ENCODE measurements at regions not wholly inside any gene's neighbourhood (a gene's known extent, or its start where the extent isn't known, plus 50 kb on each side); places are given as distances from the start of the nearest gene placed in this dataset.

- H3K4me3 Mint-ChIP-seq = no peak overlapping the region
- H3K36me3 Mint-ChIP-seq (ENCODE audit: low read depth) = no peaks in the 10 kb centered on the region
- no peaks in the 10 kb centered on the region for H3K4me1 Mint-ChIP-seq
- intact Hi-C loops (cut with micrococcal nuclease) = no loop called here
- peaks cover 5% of the 10 kb centered on the region for H3K9me3 Mint-ChIP-seq
- ChIA-PET POLR2A (no interaction called here), CTCF (no interaction called here)
- H3K27me3 Mint-ChIP-seq = no peaks in the 10 kb centered on the region
- H3K27ac Mint-ChIP-seq = no peak overlapping the region
- ATAC-seq (ENCODE audit: low read depth) (no peak), DNase-seq (no peak)
- TF ChIP-seq, protein P1, sequence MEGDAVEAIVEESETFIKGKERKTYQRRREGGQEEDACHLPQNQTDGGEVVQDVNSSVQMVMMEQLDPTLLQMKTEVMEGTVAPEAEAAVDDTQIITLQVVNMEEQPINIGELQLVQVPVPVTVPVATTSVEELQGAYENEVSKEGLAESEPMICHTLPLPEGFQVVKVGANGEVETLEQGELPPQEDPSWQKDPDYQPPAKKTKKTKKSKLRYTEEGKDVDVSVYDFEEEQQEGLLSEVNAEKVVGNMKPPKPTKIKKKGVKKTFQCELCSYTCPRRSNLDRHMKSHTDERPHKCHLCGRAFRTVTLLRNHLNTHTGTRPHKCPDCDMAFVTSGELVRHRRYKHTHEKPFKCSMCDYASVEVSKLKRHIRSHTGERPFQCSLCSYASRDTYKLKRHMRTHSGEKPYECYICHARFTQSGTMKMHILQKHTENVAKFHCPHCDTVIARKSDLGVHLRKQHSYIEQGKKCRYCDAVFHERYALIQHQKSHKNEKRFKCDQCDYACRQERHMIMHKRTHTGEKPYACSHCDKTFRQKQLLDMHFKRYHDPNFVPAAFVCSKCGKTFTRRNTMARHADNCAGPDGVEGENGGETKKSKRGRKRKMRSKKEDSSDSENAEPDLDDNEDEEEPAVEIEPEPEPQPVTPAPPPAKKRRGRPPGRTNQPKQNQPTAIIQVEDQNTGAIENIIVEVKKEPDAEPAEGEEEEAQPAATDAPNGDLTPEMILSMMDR (IDR thresholded peaks at IDR 0.05) = no peak
Measured at GRCh38 chr4:36779601-36780000, 464.9 kb upstream of the NWD2 start.

GRCh38 chr4:36785973-36786372, 458.6 kb upstream of the NWD2 start:
- intact Hi-C loops (cut with micrococcal nuclease) = no loop called here
- TF ChIP-seq, protein P1 (IDR thresholded peaks at IDR 0.05) = no peak
- CTCF ChIA-PET = no interaction called here
- Mint-ChIP-seq H3K27ac (no peak overlapping the region), H3K9me3 (no peaks in the 10 kb centered on the region), H3K36me3 (ENCODE audit: low read depth) (no peaks in the 10 kb centered on the region), H3K4me3 (no peak overlapping the region), H3K27me3 (no peaks in the 10 kb centered on the region), H3K4me1 (no peaks in the 10 kb centered on the region)
- ATAC-seq (ENCODE audit: low read depth) (no peak), DNase-seq (no peak)
- POLR2A ChIA-PET = no interaction called here

DNA sequence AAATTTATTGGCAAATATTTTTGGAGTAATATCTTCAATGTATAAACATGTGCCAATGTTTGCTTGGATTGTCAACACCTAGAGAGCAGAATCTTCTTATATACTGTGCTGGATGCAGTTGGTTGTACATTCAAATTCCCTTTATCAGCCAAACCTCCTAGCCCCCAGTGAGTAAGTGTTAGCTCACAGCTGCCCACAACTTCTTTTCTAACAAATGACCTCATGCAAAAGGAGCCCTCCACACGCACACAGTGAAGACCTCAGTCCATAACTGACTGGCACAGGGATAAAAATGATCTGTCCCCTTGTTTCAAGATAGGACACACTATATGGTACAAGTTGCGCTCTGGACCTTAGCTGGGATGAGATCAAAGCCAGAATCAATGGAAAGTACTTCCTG, 458.0 kb upstream of the NWD2 start:
- Mint-ChIP-seq H3K36me3 (ENCODE audit: low read depth) (no peaks in the 10 kb centered on the region), H3K9me3 (no peaks in the 10 kb centered on the region), H3K4me1 (no peaks in the 10 kb centered on the region), H3K27me3 (no peaks in the 10 kb centered on the region), H3K4me3 (no peak overlapping the region), H3K27ac (no peak overlapping the region)
- TF ChIP-seq, protein P1 (IDR thresholded peaks at IDR 0.05) = no peak
- intact Hi-C loops (cut with micrococcal nuclease) = no loop called here
- CTCF ChIA-PET = no interaction called here
- POLR2A ChIA-PET = no interaction called here
- DNase-seq (no peak), ATAC-seq (ENCODE audit: low read depth) (no peak)

DNA sequence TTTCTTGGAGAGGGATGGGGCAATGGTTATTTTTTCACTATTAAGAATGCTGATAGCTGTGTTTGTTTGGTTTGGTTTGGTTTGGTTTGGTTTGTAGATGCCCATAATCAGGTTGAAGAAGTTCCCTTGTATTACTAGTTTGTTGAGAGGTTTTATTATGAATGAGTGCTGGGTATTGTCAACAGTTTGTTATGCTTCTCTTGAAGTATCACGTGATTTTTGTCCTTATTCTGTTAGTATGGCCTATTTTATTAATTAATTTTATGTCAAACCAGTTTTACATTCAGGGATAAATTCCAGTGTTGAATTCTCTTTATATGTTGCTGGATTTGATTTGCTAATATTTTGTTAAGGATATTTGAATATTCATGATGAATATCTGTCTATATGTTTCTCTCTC, 449.8 kb upstream of the NWD2 start:
- intact Hi-C loops (cut with micrococcal nuclease) = no loop called here
- TF ChIP-seq, protein P1 (IDR thresholded peaks at IDR 0.05) = no peak
- Mint-ChIP-seq H3K4me3 (no peak overlapping the region), H3K27ac (no peak overlapping the region), H3K27me3 (no peaks in the 10 kb centered on the region), H3K36me3 (ENCODE audit: low read depth) (no peaks in the 10 kb centered on the region), H3K9me3 (peaks cover 3% of the 10 kb centered on the region), H3K4me1 (no peaks in the 10 kb centered on the region)
- ATAC-seq (ENCODE audit: low read depth) (no peak), DNase-seq (no peak)
- POLR2A ChIA-PET = no interaction called here
- CTCF ChIA-PET = no interaction called here

DNA sequence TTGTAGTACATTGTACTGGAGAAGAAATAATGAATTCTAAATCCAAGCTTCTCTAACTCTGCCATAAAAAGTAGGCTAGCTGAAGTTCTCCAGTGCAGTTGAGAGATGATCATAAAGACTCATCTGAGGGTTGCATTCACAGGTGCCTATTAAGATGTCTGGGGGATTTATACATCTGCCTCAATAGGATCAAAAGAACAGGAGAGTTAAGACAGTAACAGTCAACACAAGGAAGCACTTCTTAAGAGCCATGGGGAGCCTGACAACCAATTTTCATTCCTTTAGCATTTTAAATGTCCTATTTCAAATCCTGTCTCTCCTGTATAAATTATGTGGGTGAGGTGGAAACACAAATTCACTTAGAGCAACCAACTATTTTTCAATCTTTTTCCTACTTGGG, 432.4 kb upstream of the NWD2 start:
- Mint-ChIP-seq H3K9me3 (no peaks in the 10 kb centered on the region), H3K4me3 (no peak overlapping the region), H3K27me3 (no peaks in the 10 kb centered on the region), H3K4me1 (no peaks in the 10 kb centered on the region), H3K27ac (no peak overlapping the region), H3K36me3 (ENCODE audit: low read depth) (no peaks in the 10 kb centered on the region)
- intact Hi-C loops (cut with micrococcal nuclease) = no loop called here
- ChIA-PET CTCF (no interaction called here), POLR2A (no interaction called here)
- TF ChIP-seq, protein P1 (IDR thresholded peaks at IDR 0.05) = no peak
- ATAC-seq (ENCODE audit: low read depth) (no peak), DNase-seq (no peak)

Measured in activated B cell treated with CpG ODN at 0.5 μM for 24 hours (primary cell).